Stimulated activated CD4-positive, alpha-beta T cell treated with anti-CD3 and anti-CD28 coated beads, Interleukin-4, amount 100 ng/mL, for 24 hours (primary cell): ENCODE measurements at regions not wholly inside any gene's neighbourhood (a gene's known extent, or its start where the extent isn't known, plus 50 kb on each side); places are given as distances from the start of the nearest gene placed in this dataset.

Experiments used
- DNase-seq: peaks from one replicate; pipeline ENCODE4 v3.0.0-alpha.2; 2020

DNA sequence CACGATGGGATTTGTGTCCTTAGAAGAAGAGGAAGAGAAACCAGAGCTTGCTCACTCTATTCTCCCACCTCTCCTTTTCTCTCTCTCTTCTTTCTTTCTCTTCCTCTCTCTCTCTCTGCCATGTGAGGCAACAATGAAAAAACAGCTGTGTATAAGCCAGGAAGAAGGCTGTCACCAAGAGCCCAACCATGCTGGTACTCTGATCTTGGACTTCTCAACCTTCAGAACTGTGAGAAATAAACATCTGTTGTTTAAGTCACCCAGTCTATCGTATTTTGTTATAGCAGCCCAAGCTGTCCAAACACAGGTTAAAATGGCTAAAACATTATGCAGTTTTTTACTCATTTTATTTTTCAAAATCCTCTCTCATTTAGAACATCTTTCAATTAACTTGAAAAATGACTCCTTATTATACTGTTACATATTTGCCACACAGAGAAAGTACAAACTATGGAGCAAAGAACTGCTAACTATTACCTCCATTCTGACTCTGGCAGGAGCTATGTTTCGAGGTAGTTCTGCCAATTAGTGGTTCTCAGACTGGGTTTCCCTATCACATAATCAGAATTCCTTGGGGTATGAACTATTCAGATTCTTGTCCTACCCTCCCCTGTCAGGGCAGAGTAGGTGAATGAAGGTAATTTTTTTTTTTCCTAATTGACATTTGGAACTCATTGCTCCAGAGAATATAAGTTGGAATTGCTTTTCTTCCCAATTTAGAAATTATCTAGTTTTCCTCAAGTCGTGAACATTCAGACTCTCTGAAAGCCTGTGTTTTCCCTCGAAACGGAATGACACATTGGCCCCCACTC, 434.6 kb downstream of the ENC1 start:
- DNase-seq: no peak

- no peak for DNase-seq
Observed at GRCh38 chr5:74201334-74202081, 439.0 kb downstream of the ENC1 start.

GRCh38 chr5:74200560-74200959, 440.0 kb downstream of the ENC1 start:
- no peak for DNase-seq

- DNase-seq: no peak
Observed at GRCh38 chr5:74199436-74200210, 440.9 kb downstream of the ENC1 start.

DNA sequence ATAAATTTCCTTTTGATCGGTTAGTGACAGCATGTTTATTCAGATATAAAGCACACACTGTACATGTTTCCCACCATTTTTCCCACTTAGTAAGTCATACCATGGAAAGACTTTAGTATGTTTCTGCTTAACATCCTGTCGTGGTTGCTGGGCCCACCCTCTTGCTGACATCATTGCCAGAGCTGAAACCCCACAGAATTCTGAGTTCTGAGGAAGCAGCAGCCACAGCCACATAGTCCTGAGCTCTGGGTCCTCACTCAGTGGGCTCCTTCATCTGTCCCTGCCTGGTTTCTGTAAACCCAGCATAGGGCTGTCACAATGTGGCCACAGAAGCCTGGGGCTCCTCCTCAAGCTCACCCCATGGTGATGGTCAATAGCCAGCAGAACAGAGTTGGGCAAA, 441.5 kb downstream of the ENC1 start:
- DNase-seq: no peak

GRCh38 chr5:74198156-74198555, 442.4 kb downstream of the ENC1 start:
- no peak for DNase-seq

DNA sequence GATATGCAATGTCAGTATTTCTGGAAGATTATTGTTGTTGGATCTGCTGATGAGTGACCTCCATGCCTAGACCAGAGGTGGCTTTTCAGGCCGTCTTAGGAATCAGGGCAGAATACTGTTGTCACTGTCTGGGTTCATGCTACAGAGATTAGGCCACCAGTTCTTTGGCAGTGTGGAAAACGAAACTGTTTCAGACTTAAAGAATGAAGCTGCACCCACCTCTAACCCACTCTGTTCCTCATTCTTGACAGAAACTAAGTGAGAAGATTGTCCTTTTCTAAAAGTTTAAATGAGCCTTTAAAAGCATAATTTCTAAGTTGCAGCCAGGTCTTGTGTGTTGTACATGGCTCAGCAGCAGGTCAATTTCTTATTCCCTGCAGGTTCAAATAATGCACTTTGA, 444.3 kb downstream of the ENC1 start:
- no peak for DNase-seq

GRCh38 chr5:74194196-74194595, 446.3 kb downstream of the ENC1 start:
- no peak for DNase-seq

DNA sequence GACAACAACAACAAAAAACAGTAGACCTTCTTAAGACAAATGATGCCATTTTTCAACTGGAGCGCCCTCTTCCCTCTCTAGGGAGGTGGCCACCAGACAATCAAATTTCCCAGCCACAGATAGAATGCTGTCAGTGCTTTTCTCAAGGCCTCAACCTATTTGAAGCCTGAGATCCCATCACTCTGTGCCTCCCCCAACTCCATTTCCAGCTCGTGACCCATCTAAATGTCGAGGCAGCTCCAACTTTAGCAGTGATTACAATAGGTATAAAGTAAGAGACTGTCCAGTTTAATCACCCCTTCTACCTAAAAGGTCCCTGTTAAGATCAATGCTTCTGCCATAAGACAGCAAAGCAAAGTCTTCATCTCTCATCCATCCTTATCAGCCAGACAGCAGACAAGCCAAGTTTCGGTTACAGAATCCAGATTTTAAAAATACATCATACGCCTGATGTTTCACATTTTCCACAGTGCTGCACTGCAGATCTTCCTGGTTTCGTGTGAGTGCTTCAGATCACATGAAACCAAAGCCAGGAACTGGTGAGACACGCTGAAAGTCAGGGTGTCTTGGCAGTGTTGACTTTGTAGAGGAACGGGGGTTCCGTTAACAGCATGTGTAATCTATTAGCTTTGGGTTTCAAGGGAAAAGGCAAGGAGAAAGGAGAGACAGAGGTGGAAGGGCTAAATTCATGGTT, 447.8 kb downstream of the ENC1 start:
- no peak for DNase-seq

DNA sequence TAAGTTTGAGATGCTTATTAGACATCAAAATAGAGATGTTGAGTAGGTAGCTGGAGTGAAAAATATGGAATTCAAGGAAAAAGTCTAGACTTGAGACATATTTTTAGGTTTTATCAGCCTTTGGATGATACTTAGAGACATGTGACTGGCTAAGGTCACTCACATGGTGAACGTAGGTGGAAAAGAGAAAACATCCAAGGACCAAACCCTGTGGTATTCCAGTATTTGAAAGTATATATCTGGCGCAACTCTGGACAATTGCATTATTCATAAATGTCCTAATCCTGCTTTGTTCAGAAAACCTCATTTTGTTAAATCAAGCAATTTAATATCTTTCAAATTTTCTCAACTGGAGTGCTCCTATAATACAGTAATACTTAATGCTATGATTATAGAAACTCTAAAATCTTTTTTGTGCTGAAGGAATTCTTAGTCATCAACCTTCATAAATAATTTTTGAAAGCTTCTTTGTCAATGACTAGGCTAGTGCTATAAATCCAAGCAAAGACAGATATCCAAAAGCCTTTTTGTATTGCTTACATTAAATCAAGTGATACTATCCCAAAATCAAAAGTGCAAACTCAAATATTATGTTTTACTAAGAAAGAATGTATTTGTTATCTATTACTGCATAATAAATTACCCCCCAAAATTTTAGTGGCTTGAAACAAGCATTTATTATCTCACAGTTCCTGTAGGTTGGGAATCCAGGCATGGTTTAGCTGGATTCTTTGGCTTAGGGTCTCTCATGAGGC, 452.0 kb downstream of the ENC1 start:
- DNase-seq: no peak

GRCh38 chr5:74187757-74188156, 452.8 kb downstream of the ENC1 start:
- DNase-seq: no peak

DNA sequence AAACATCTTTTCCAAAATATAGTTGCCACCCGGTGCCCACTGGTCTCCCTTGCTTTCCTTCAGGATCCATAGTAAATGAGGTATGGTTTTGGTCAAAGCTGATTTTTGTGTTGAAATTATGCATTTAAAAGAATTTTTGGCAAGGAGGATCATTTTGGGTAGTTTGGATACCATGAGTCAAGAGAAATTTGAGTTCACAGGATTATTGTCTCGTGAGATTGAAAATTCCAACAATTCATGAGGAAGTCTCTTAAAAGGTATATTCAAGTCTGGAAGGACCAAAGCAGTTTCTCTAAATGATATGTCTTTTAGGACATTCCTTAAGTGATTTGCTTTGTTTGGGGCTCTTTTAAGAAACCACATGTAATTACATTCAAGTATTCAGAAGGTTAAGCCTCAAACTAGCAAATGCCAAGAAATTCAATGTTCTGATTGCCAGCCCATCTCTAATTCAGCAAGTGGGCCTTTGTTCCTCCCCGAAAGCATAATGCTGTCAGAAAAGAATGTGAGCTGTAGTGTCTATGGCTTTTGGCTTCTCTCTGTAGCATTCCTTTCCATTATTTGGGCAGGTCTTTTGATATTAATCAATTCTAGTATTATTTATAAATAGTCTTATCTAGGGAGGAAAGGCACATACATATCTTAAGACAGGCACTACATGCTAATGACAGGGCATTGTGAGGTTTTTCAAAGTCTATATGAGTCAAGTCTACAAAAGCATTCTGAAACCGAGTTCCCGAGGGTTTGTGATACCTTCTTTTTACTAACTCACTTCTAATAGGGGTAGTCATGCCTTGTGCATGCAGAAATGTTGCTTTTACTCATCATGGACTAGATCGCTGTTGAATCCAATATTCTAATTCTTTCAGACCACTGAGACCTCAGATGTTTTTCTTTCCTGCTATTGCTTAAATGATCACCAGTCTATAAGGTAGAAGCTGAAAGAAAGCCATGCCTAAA, 453.9 kb downstream of the ENC1 start:
- no peak for DNase-seq

- no peak for DNase-seq
Observed at GRCh38 chr5:74185599-74185998, 454.9 kb downstream of the ENC1 start.

- DNase-seq: no peak
Observed at GRCh38 chr5:74184649-74185048, 455.9 kb downstream of the ENC1 start.

DNA sequence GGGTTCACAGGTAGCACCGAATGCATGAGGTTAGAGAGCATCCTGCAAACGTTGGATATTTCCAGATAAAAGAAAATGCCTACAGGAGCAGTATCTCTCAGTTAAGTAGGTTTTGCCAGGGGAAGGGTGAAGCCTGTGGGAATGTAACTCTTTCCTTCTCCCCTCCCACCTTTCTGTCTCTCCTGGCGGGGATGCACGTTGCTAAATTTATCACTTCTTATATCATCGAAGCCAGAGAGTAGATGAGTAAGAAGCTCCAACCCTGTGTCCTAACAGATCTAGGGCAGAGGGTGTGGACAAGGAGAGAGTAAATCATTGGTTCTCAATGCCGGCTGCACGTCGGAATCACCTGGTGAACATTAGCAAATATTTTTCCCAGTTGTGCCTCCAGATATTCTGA, 457.5 kb downstream of the ENC1 start:
- no peak for DNase-seq

GRCh38 chr5:74182603-74183002, 457.9 kb downstream of the ENC1 start:
- peak; percentile 4 for DNase-seq

DNA sequence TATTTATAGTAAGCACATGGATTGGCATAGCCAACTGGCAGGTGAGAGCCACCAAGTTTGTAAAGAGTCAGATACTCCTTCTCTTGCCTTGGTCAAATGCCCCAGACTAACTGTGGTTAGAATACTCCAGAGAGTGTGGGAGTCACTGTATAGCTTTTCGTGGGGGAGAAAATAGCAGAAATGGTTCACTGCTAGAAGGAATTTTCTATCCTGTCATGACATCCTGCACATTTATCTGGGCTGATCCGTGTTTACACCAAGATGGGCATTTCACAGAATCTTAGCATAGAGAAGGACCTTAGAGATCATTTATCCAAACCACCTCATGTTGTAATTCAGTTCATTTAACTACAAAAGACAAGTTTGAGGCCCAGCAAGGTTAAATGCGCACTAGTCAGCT, 460.8 kb downstream of the ENC1 start:
- no peak for DNase-seq

GRCh38 chr5:74179179-74179578, 461.3 kb downstream of the ENC1 start:
- no peak for DNase-seq

GRCh38 chr5:74177961-74178360, 462.6 kb downstream of the ENC1 start:
- no peak for DNase-seq

DNA sequence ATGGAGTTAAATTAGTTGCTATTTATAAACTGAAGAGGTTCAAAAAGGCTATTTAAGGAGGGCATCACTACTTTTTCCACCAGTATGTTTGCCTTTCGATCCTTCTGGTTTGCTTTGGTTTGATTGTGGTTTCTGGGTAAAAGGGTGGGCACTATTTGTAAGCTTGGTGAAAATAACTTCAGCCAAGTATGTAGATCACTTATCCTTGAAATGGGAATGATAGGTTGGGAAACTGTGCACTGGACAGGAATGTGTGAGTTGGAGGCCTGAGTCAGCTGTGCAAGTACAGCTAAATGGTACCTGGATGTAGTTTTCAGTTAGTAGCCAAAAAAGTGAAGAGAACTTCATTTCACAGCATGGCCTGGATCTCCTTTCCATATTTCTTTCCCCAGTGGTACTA, 466.2 kb downstream of the ENC1 start:
- DNase-seq: no peak

DNA sequence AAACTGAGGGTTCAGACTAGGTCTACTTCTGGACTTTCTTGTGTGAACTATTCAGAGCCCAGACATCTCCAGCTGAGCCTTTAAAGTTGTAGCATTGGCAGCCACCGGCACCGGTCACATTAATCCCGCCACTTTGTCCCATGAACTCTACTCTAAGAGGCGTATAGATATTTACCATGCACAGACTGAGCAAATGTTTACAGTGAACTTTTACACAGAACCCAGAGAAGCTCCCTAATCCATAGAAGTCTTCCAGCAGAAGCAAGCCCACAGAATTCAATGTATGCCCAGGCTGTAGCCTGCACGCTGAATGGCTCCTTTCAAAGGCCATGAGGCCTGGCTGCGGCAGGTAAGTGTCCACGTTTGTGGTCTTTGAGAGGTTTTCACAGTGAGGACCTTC, 466.9 kb downstream of the ENC1 start:
- no peak for DNase-seq
